ENCODE measurements at regions not wholly inside any gene's neighbourhood (a gene's known extent, or its start where the extent isn't known, plus 50 kb on each side); places are given as distances from the start of the nearest gene placed in this dataset.

DNA sequence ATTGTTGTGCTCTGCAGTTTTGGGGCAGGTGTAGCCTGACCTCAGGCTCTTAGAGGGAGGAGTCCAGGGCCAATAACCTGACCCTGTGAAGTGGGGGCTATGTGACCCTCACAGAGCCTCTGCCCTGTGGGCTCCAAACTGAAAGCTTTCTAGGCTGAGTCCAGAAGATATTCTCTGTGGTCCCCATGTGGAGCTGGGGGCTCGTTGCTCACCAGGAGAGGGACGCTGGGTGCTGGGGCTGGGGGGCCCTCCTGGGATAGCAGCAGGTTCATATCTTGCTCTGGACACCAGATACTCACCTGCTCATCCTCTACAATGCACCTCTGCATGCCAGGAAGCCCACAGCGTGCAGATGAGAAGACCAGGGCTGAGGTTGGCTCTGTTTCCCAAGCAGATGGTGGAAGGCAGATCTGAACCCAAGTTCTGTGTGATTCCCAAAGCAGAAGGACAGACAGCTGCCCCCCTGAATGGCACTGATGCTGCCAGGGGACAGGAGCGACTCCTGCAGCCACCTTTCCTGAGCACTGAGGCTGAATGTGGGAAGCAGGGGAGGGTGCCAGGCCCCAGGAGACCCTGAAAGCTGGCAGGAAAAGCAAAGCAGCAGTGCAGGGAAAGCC lies 1022.0 kb downstream of the TBC1D22A start:
- no peak for TF ChIP-seq CTCF (IDR thresholded peaks at IDR 0.05; ENCODE audit: unreplicated experiment in 3 of 3)
- H3K4me3 Mint-ChIP-seq = no peak overlapping the region
- peaks cover 6% of the 10 kb centered on the region for H3K9me3 Mint-ChIP-seq
- peaks cover 3% of the 10 kb centered on the region for H3K4me1 Mint-ChIP-seq
- H3K27me3 Mint-ChIP-seq (ENCODE audit: low read depth) = peaks cover 20% of the 10 kb centered on the region
- H3K36me3 Mint-ChIP-seq (ENCODE audit: low read depth) = no peaks in the 10 kb centered on the region
- no peak overlapping the region for H3K27ac Mint-ChIP-seq

DNA sequence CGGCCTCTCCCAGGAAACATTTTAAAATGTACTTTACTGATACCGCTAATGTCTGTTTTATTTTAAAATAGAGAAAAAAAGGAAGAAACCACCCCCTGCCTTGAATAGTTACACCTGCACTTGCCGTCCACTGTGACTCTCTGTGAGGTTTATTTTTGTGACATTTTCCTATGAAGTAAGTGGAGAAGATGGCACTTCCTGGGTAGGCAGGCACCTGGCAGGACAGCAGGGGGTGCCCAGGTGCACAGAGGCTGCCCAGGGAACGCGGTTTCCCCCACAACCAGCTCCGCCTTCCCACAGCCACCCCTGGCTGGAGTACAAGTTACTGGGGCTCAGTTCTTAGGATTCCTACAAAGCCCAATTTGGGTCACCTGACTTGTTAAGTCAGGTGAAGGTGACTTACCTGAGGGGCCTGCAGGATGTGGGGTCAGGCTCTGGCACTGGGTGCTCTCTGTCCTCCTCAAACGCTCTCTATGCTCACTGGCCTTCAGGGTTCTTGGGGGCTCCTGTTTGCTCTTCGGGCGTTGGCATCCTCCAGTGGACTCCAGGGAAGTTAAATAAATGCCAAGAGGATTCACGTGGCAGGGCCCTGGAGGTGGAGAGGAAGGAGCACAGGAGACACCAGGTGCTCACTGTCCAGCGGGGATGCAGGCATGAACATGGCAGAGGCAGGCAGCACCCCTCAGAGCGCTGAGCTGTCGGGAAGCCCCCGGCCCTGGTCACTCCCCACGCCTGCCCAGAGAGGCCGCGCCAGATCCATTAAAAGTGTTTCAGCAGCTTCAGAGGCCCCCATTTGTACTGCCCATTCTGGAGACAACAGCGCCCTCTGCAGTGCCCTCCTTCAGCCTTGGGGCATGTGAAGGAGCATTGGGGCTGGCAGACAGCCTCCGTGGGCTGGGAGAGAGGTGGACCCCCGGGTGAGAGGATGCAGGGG lies 1021.2 kb downstream of the TBC1D22A start:
- H3K27me3 Mint-ChIP-seq (ENCODE audit: low read depth) = peaks cover 23% of the 10 kb centered on the region
- H3K36me3 Mint-ChIP-seq (ENCODE audit: low read depth) = no peaks in the 10 kb centered on the region
- no peak for TF ChIP-seq CTCF (IDR thresholded peaks at IDR 0.05; ENCODE audit: unreplicated experiment in 3 of 3)

GRCh38 chr22:47782328-47783075 lies 1020.1 kb downstream of the TBC1D22A start:
- H3K27me3 Mint-ChIP-seq (ENCODE audit: low read depth) = peaks cover 23% of the 10 kb centered on the region
- H3K9me3 Mint-ChIP-seq = peaks cover 6% of the 10 kb centered on the region
- H3K36me3 Mint-ChIP-seq (ENCODE audit: low read depth) = no peaks in the 10 kb centered on the region
- TF ChIP-seq CTCF (IDR thresholded peaks at IDR 0.05; ENCODE audit: unreplicated experiment in 3 of 3) = no peak
- no peak overlapping the region for H3K27ac Mint-ChIP-seq
- no peak overlapping the region for H3K4me3 Mint-ChIP-seq
- H3K4me1 Mint-ChIP-seq = peaks cover 9% of the 10 kb centered on the region

More for the DNA sequence above, 1021.2 kb downstream of the TBC1D22A start:
- H3K27ac Mint-ChIP-seq = no peak overlapping the region
- H3K9me3 Mint-ChIP-seq = peaks cover 6% of the 10 kb centered on the region
- peaks cover 9% of the 10 kb centered on the region for H3K4me1 Mint-ChIP-seq
- no peak overlapping the region for H3K4me3 Mint-ChIP-seq

- H3K9me3 Mint-ChIP-seq = peaks cover 6% of the 10 kb centered on the region
- no peak for TF ChIP-seq CTCF (IDR thresholded peaks at IDR 0.05; ENCODE audit: unreplicated experiment in 3 of 3)
- H3K36me3 Mint-ChIP-seq (ENCODE audit: low read depth) = no peaks in the 10 kb centered on the region
- peaks cover 9% of the 10 kb centered on the region for H3K4me1 Mint-ChIP-seq
- no peak overlapping the region for H3K4me3 Mint-ChIP-seq
- H3K27me3 Mint-ChIP-seq (ENCODE audit: low read depth) = peaks cover 23% of the 10 kb centered on the region
- H3K27ac Mint-ChIP-seq = no peak overlapping the region
Measured at GRCh38 chr22:47781427-47782111, 1019.1 kb downstream of the TBC1D22A start.

DNA sequence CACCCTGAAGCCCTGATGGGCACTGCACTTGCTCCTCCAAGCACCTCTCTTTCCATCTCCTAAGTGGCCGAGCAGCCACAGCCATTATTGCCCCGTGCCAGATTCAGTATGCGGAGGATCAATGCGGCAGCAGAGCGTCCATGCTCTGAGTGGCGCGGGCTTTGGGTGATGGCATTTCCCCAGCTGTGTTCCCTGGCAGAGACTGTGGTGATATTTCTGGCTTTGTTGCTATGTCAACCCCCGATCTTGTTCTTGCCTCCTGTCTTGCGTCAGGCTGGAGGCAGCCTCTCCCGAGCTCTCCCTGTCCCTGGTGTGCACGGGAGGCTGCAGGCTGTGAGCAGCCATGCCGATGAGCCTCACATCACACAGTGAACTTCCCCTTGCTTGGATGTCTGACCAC lies 1018.6 kb downstream of the TBC1D22A start:
- H3K4me3 Mint-ChIP-seq = no peak overlapping the region
- no peak for TF ChIP-seq CTCF (IDR thresholded peaks at IDR 0.05; ENCODE audit: unreplicated experiment in 3 of 3)
- H3K9me3 Mint-ChIP-seq = peaks cover 3% of the 10 kb centered on the region
- peaks cover 14% of the 10 kb centered on the region for H3K4me1 Mint-ChIP-seq
- peaks cover 23% of the 10 kb centered on the region for H3K27me3 Mint-ChIP-seq (ENCODE audit: low read depth)
- H3K27ac Mint-ChIP-seq = no peak overlapping the region
- H3K36me3 Mint-ChIP-seq (ENCODE audit: low read depth) = no peaks in the 10 kb centered on the region

All from nephron (organoid).